Right atrium auricular region (tissue), 2 donors: ENCODE measurements at regions not wholly inside any gene's neighbourhood (a gene's known extent, or its start where the extent isn't known, plus 50 kb on each side); places are given as distances from the start of the nearest gene placed in this dataset.
A peak's percentile ranks its signal among the peaks of the same experiment; 100 is the strongest.

Source experiments
- DNase-seq: peaks from one replicate; pipeline ENCODE4 v3.0.0-alpha.2; 2019; ENCODE audit warnings: low spot score
- H3K27ac ChIP-seq, 2 donors: fragments of 200-600 bp; sonication (generic); 1 replicate in 1 of 2; 2 replicates in 1 of 2; pipeline ENCODE4 v1.5.1; 2016 to 2019
- H3K27me3 ChIP-seq, 2 donors: fragments of 200-600 bp; sonication (generic); one replicate each; pipeline versions ENCODE4 v1.5.1 to v1.6.0; 2017 to 2019
- H3K36me3 ChIP-seq: fragments of 200-600 bp; sonication (generic); one replicate; pipeline ENCODE4 v1.5.1; 2016
- H3K4me1 ChIP-seq, 2 donors: fragments of 200-600 bp; sonication (generic); one replicate each; pipeline versions ENCODE4 v1.5.1 to v1.6.0; 2017 to 2019
- H3K4me3 ChIP-seq, 2 donors: fragments of 200-600 bp; sonication (generic); 1 replicate in 1 of 2; 2 replicates in 1 of 2; pipeline ENCODE4 v1.5.1; 2017 to 2019; ENCODE audit warnings: mild to moderate bottlenecking in 1 of 2, moderate library complexity in 1 of 2
- H3K9me3 ChIP-seq, 2 donors: fragments of 200-600 bp; sonication (generic); one replicate each; pipeline ENCODE4 v1.5.1; 2019
- TF ChIP-seq, protein P1 (sequence below), 2 donors: fragments of 200-600 bp; sonication (generic); IDR thresholded peaks; one replicate each; pipeline ENCODE4 v1.5.1; 2019; ENCODE audit warnings: antibody characterized with exemption in 2 of 2

DNA sequence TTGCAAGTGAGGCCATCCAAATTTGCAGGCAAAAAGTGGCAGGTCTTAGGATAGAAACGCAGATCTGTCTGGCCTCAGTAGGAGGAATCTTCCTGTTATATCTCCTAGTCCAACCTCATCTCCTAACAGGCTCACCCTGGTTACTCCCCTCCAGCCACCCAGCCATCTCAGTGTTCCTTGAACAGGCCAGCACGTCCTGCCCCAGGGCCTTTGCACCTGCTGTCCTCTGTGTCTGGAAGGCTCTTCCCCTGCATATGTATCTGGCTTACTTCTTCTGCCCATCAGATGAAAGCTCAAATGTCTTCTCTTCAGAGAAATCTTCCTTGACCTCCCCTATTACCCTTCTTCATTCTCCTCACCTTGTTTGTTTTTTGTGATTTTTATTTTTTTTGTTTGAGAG lies 107.3 kb upstream of the ALDH1B1 start:
- peak; percentile 4 for DNase-seq
- H3K4me3 ChIP-seq: no peak overlapping the region
- no peaks in the 10 kb centered on the region for H3K27me3 ChIP-seq

DNA sequence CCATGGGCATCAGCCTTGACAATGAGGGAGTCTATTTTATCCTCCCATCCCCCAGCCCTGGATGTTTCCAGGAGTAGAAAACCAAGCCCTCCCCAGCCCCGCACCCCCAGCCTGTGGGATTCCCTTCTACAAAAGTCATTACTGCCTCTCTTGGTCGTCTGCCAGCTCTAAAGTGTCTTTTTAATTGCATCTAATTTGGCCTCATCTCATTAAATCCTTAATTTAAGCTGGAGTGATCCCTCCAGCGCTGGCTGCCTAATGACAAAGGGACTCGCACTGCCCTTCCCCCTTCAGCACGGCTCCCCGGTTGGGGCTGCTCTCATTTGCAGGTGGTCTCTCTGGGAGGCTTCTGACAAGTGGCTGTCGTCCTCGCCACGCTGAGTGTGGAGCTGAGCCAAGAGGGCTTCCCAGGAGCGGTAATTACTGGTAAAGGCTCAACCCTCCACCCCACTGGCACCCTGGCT lies 107.9 kb upstream of the ALDH1B1 start:
- TF ChIP-seq, protein P1, sequence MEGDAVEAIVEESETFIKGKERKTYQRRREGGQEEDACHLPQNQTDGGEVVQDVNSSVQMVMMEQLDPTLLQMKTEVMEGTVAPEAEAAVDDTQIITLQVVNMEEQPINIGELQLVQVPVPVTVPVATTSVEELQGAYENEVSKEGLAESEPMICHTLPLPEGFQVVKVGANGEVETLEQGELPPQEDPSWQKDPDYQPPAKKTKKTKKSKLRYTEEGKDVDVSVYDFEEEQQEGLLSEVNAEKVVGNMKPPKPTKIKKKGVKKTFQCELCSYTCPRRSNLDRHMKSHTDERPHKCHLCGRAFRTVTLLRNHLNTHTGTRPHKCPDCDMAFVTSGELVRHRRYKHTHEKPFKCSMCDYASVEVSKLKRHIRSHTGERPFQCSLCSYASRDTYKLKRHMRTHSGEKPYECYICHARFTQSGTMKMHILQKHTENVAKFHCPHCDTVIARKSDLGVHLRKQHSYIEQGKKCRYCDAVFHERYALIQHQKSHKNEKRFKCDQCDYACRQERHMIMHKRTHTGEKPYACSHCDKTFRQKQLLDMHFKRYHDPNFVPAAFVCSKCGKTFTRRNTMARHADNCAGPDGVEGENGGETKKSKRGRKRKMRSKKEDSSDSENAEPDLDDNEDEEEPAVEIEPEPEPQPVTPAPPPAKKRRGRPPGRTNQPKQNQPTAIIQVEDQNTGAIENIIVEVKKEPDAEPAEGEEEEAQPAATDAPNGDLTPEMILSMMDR (IDR thresholded peaks at IDR 0.05): no peak
- Histone ChIP-seq H3K9me3 (no peaks in the 10 kb centered on the region), H3K4me1 (no peaks in the 10 kb centered on the region), H3K27ac (no peak overlapping the region), H3K27me3 (no peaks in the 10 kb centered on the region), H3K4me3 (no peak overlapping the region), H3K36me3 (no peaks in the 10 kb centered on the region)
- DNase-seq: peak; percentile 51

More for the DNA sequence above, 107.3 kb upstream of the ALDH1B1 start:
- Histone ChIP-seq H3K36me3 (no peaks in the 10 kb centered on the region), H3K4me1 (no peaks in the 10 kb centered on the region), H3K9me3 (no peaks in the 10 kb centered on the region), H3K27ac (no peak overlapping the region)
- TF ChIP-seq, protein P1 (IDR thresholded peaks at IDR 0.05): no peak

DNA sequence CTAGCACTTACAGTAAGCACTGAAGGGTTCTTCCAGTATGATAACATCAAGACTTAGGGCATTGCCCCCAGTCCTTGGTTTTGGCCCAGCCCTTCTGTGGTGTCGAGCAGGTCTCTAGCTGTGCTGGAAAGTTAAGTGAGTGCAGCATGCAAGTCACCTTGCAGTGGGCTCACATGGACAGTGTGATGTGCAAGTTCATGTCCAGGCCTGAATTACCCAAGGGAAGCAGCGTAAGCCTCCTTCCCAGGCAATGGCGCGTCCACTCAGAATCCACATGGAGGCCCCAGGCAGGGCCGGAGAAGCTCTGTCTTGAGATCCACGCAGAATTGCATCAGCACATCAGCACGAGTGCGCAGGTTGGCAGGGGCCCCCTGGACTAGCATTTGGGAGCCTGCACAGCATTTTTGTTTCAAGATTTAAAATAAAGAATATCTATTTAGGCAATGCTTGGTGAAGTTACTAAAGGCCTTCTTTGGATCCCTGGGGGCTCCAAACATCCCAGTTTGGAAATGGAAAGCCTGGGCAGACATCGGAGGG lies 108.4 kb upstream of the ALDH1B1 start:
- TF ChIP-seq, protein P1 (IDR thresholded peaks at IDR 0.05): no peak
- peak; percentile 49 for DNase-seq
- no peaks in the 10 kb centered on the region for H3K9me3 ChIP-seq

DNA sequence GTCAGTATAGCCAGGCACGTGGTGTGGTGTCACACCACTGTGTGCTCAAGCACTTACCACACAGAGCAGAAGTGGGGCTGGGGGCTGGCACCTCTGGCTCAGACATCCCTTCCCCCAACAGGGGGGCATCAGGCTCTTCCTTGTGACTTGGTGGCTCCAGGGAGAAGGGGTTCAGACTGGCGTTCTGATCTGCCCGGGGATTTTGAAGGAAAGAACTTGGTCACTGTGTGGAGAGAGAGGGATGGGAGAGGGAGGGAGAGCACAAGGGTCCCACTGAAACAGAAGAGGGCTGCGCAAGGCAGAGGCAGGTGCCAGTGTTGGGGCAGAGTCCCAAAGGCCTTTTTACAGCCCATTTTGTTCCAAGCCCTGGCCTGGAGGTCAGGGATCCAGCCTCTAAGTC lies 109.7 kb upstream of the ALDH1B1 start:
- no peaks in the 10 kb centered on the region for H3K4me1 ChIP-seq
- no peak overlapping the region for H3K4me3 ChIP-seq
- H3K36me3 ChIP-seq: no peaks in the 10 kb centered on the region
- no peak overlapping the region for H3K27ac ChIP-seq
- H3K27me3 ChIP-seq: no peaks in the 10 kb centered on the region
- TF ChIP-seq, protein P1 (IDR thresholded peaks at IDR 0.05): no peak
- DNase-seq: peak; percentile 26
- H3K9me3 ChIP-seq: no peaks in the 10 kb centered on the region

More for the DNA sequence above, 108.4 kb upstream of the ALDH1B1 start:
- H3K4me1 ChIP-seq: no peaks in the 10 kb centered on the region
- no peaks in the 10 kb centered on the region for H3K27me3 ChIP-seq
- no peak overlapping the region for H3K4me3 ChIP-seq
- H3K36me3 ChIP-seq: no peaks in the 10 kb centered on the region
- H3K27ac ChIP-seq: no peak overlapping the region

DNA sequence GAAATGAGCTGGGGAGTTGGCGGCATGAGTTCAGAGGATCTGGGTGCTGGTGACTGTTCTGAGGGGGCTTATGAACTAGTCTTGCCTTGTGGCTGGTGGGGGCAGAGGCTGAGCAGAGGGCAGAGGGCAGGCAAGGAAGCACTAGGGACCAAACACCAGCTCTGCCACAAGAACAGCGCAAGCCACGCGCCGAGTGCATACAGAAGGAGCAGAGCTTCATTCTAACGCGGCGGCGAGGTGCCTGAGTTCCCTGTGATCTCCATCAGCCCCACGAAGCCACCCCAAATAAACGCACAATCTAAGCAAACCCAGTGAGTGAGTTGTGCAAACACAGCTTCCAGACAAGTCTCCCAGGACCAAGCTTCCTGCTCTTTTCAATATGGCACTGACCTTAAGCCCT lies 110.6 kb upstream of the ALDH1B1 start:
- Histone ChIP-seq H3K36me3 (no peaks in the 10 kb centered on the region), H3K27me3 (no peaks in the 10 kb centered on the region), H3K9me3 (no peaks in the 10 kb centered on the region), H3K4me1 (no peaks in the 10 kb centered on the region), H3K4me3 (no peak overlapping the region), H3K27ac (no peak overlapping the region)
- TF ChIP-seq, protein P1 (IDR thresholded peaks at IDR 0.05): no peak
- DNase-seq: peak; percentile 50

DNA sequence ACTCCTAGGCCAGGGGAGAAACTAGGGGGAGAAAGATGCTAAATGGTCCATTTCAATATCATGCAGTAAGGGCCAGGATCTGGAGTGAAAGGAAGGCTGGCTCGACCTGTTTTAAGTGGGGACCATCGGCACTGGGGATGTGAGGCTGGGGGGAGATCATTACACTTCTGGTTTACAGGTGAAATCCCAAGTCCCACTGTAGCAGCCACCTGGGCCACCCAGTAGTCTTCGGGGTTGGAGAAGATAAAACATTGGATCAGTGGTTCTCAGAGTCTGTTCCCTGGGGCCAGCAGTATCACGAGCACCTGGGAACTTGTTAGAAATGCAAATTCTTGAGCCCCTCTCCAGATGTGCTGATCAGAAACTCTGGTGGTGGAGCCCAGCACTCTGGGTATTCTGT lies 111.3 kb upstream of the ALDH1B1 start:
- Histone ChIP-seq H3K4me3 (no peak overlapping the region), H3K9me3 (no peaks in the 10 kb centered on the region), H3K27ac (no peak overlapping the region), H3K27me3 (no peaks in the 10 kb centered on the region), H3K4me1 (no peaks in the 10 kb centered on the region), H3K36me3 (no peaks in the 10 kb centered on the region)
- DNase-seq: peak; percentile 5
- TF ChIP-seq, protein P1 (IDR thresholded peaks at IDR 0.05): no peak
